Tibial nerve (tissue), 4 donors: ENCODE measurements at regions not wholly inside any gene's neighbourhood (a gene's known extent, or its start where the extent isn't known, plus 50 kb on each side); places are given as distances from the start of the nearest gene placed in this dataset.

ENCODE experiments used
- DNase-seq, 2 donors: peaks; one replicate each; pipeline ENCODE4 v3.0.0-alpha.2; 2019; ENCODE audit warnings: low spot score in 2 of 2
- H3K27ac ChIP-seq, 4 donors: fragments of 200-600 bp; sonication (generic) in 3 of 4; one replicate each; pipeline ENCODE4 v1.5.1; 2017 to 2019; ENCODE audit warnings: mild to moderate bottlenecking in 1 of 4
- H3K27me3 ChIP-seq, 2 donors: fragments of 200-600 bp; sonication (generic) in 1 of 2; one replicate each; pipeline versions ENCODE4 v1.5.1 to v1.6.0; 2017 to 2019
- H3K36me3 ChIP-seq, 3 donors: fragments of 200-600 bp; sonication (generic); one replicate each; pipeline ENCODE4 v1.5.1; 2018 to 2019
- H3K4me1 ChIP-seq, 4 donors: fragments of 200-600 bp; sonication (generic) in 3 of 4; one replicate each; pipeline ENCODE4 v1.5.1; 2017 to 2019
- H3K4me3 ChIP-seq, 4 donors: fragments of 200-600 bp; sonication (generic) in 3 of 4; one replicate each; pipeline ENCODE4 v1.5.1; 2017 to 2019; ENCODE audit warnings: mild to moderate bottlenecking in 1 of 4, moderate library complexity in 1 of 4
- H3K9me3 ChIP-seq, 4 donors: fragments of 200-600 bp; sonication (generic) in 3 of 4; one replicate each; pipeline ENCODE4 v1.5.1; 2017 to 2019
- CTCF ChIP-seq, 5 experiments: fragments of 200-600 bp in 3 of 5; fragments of 450-650 bp in 2 of 5; sonication (generic) in 3 of 5; IDR thresholded peaks; one replicate each; pipeline ENCODE4 v1.5.1; 2016 to 2019; ENCODE audit warnings: antibody characterized with exemption in 5 of 5, mild to moderate bottlenecking in 3 of 5, moderate library complexity in 2 of 5
- EP300 ChIP-seq, 2 donors: sonication (generic); formaldehyde crosslinking; IDR thresholded peaks; one replicate each; pipeline ENCODE4 v1.6.1; 2017; ENCODE audit warnings: antibody characterized with exemption in 2 of 2, mild to moderate bottlenecking in 1 of 2
- POLR2A ChIP-seq, 2 donors: fragments of 450-650 bp; IDR thresholded peaks; one replicate each; pipeline ENCODE4 v1.6.1; 2017; ENCODE audit warnings: antibody characterized with exemption in 2 of 2, mild to moderate bottlenecking in 2 of 2, moderate library complexity in 2 of 2
- WGBS, 2 donors: methylation state at CpG; one replicate each; pipeline ENCODE4 v1.1.5; 2018; 5-methylcytosine and 5-hydroxymethylcytosine counted together

DNA sequence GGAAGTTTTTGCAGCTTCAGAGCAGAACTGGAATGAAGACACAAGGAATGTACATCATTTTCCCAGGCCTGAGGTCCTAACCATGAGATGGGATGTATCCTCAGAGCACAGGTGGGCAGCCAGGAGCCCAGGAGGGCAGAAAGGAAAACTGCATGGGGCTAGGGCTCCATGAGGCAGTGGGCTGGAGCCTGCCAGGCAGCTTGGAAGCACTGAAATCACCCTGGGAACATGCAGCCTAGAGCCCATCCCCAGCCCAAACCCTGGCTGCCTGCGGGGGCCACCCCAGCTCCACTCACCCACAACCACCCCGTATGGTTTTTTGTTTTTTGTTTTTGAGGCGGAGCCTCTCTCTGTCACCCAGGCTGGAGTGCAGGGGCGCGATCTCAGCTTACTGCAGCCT is 86.2 kb upstream of the SIAH1 start:
- no peak for TF ChIP-seq CTCF (IDR thresholded peaks at IDR 0.05)
- no peak for TF ChIP-seq EP300 (IDR thresholded peaks at IDR 0.05)
- TF ChIP-seq POLR2A (IDR thresholded peaks at IDR 0.05), result no peak
- 65 to 70% methylated on average over 5 of the region's 5 CpGs for WGBS, 2 donors
- no peaks in the 10 kb centered on the region for H3K27me3 ChIP-seq
- H3K4me3 ChIP-seq, result no peak overlapping the region
- no peaks in the 10 kb centered on the region for H3K4me1 ChIP-seq
- no peak for DNase-seq
- H3K36me3 ChIP-seq, result no peaks in the 10 kb centered on the region
- H3K9me3 ChIP-seq, result peaks cover 0 to 5% (median 0%) of the 10 kb centered on the region in 4 donors
- H3K27ac ChIP-seq, result no peak overlapping the region

DNA sequence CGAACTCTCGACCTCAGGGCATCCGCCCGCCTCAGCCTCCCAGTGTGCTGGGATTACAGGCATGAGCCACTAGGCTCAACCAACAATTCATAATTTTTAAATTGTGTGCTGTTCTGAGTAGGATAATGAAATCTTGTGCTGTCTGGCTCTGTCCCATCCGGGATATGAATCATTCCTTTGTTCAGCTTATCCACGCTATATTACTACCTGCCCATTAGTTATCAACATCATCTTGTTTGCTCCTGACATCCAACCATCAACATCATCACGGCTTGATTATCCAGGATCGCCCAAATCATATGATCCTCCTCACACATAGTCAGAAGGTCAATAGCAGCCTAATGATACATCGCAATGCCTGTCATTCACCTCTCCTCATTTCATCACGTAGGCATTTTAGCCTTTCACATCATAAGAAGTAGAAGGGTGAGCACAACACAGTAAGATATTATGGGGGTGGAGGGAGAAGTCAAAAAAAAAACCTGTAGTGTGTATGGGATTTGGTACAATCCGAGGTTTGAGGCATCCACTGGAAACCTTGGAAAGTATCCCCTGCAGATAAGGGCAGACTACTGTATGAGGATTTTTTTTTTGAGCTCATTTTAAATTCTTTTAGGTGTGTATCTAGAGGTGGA is 77.0 kb upstream of the SIAH1 start:
- Histone ChIP-seq H3K4me3 (no peak overlapping the region), H3K27me3 (no peaks in the 10 kb centered on the region), H3K9me3 (peaks cover 0 to 19% (median 0%) of the 10 kb centered on the region in 4 donors), H3K27ac (no peak overlapping the region), H3K36me3 (no peaks in the 10 kb centered on the region), H3K4me1 (no peaks in the 10 kb centered on the region)
- no peak for TF ChIP-seq CTCF (IDR thresholded peaks at IDR 0.05)
- TF ChIP-seq POLR2A (IDR thresholded peaks at IDR 0.05), result no peak
- TF ChIP-seq EP300 (IDR thresholded peaks at IDR 0.05), result no peak
- WGBS, 2 donors, result 80 to 81% methylated on average over 11 of the region's 11 CpGs
- no peak for DNase-seq

GRCh38 chr16:48459167-48459566 is 74.0 kb upstream of the SIAH1 start:
- Histone ChIP-seq H3K27ac (no peak overlapping the region), H3K4me3 (no peak overlapping the region), H3K27me3 (no peaks in the 10 kb centered on the region), H3K4me1 (no peaks in the 10 kb centered on the region), H3K36me3 (no peaks in the 10 kb centered on the region), H3K9me3 (peaks cover 0 to under 1% (median 0%) of the 10 kb centered on the region in 4 donors)
- WGBS, 2 donors, result 83 to 84% methylated on average over 3 of the region's 3 CpGs
- TF ChIP-seq POLR2A (IDR thresholded peaks at IDR 0.05), result no peak
- TF ChIP-seq EP300 (IDR thresholded peaks at IDR 0.05), result no peak
- no peak for TF ChIP-seq CTCF (IDR thresholded peaks at IDR 0.05)
- no peak for DNase-seq

DNA sequence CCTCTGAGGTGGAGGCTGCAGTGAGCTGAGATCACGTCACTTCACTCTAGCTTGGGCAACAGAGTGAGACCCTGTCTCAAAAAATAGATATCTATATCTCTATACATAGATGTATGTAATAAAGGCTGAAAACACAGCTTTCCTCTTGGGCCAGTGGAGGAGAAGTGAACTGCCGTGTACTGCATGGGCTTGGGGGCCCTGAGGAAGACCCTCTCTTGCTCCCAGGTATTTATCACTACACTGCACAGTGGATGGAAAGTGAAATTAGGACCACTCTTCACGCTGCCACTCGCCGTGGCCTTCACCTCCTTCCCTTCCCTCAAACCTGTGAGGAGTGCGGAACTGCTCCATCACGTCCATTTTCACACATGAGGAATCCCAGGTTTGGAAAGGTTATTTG is 68.8 kb upstream of the SIAH1 start:
- no peak for DNase-seq
- Histone ChIP-seq H3K27ac (no peak overlapping the region), H3K36me3 (no peaks in the 10 kb centered on the region), H3K9me3 (no peaks in the 10 kb centered on the region), H3K27me3 (no peaks in the 10 kb centered on the region), H3K4me1 (peaks cover 0 to 5% (median 0%) of the 10 kb centered on the region in 4 donors), H3K4me3 (no peak overlapping the region)
- WGBS, 2 donors, result 92 to 95% methylated on average over 7 of the region's 7 CpGs
- TF ChIP-seq EP300 (IDR thresholded peaks at IDR 0.05) (no peak), POLR2A (IDR thresholded peaks at IDR 0.05) (no peak), CTCF (IDR thresholded peaks at IDR 0.05) (no peak)

GRCh38 chr16:48452991-48453760 is 68.0 kb upstream of the SIAH1 start:
- Histone ChIP-seq H3K36me3 (no peaks in the 10 kb centered on the region), H3K4me1 (peaks cover 0 to 5% (median 0%) of the 10 kb centered on the region in 4 donors), H3K9me3 (no peaks in the 10 kb centered on the region), H3K27ac (no peak overlapping the region), H3K27me3 (no peaks in the 10 kb centered on the region), H3K4me3 (no peak overlapping the region)
- no peak for TF ChIP-seq CTCF (IDR thresholded peaks at IDR 0.05)
- TF ChIP-seq EP300 (IDR thresholded peaks at IDR 0.05), result no peak
- 64 to 65% methylated on average over 8 to 11 of the region's 11 CpGs for WGBS, 2 donors
- no peak for DNase-seq
